Forelimb muscle (tissue), 1 donor: ENCODE measurements at regions not wholly inside any gene's neighbourhood (a gene's known extent, or its start where the extent isn't known, plus 50 kb on each side); places are given as distances from the start of the nearest gene placed in this dataset.
A peak's percentile ranks its signal among the peaks of the same experiment; 100 is the strongest.
"Not testable (repeated sequence)": the region's sequence is repeated elsewhere in the genome, so short reads cannot be mapped to it uniquely, and the experiment has no call there.

Source experiments
- DNase-seq: peaks from one replicate; pipeline ENCODE4 v3.0.0-alpha.2; 2013; ENCODE audit warnings: low read depth

- no peak for DNase-seq
These were observed 335.4 kb upstream of the MEF2C start for GRCh38 chr5:89218364-89218763.

DNA sequence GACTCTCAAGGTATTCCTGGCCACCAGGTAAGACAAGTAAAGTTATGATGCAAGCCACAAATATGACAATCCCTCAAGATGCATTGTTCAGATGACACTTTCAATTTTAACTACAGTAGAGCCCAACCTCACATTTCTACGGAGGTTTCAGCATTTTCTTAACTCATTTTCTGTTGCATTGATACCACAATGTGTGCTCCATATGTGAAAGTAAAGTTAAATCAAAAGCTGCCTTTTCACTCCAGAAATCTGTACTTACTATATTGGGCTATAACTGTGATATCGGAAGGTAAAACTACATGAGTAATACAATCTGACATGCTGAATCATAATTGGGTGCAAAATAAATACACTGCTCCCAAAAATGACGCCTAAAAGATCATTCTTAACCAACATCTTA lies 333.6 kb upstream of the MEF2C start:
- no peak for DNase-seq

DNA sequence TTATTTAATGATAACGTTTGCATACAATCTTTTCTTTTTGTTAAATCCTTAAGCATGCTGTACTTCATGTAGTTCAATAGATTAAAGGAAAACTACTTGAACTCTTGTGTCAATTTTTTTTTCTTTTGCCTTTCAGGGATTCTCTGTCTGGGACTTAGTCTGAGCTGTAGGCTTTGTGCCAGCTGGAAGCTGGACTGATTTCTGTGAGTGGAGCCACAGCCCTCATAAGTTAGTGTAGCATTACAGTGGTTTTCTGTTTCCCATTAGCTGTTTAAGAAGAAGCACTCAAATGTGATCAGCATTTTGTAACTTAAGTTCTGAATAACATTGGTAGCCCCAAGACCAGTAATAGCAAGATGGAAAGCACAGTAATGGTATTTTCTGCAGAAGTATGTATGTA lies 330.6 kb upstream of the MEF2C start:
- DNase-seq = peak; percentile 66

DNA sequence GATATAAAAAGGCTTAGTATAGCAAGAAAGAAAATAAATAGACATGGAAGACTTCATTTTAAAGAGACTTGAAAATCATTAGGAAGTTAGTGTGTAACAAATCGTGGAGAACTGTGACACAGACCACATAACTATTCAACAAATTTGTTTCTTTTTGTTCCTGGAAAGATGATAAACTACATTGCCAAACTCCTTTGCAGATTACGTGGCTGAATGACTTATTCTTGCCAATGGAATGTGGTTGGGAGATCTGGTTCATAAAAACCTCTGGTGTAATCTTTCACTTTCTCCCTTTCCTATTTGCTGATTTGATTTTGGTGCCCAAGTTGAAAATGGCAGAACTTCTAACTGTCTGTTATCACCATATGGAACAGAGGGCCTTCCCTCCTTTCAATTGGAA lies 328.9 kb upstream of the MEF2C start:
- no peak for DNase-seq

DNA sequence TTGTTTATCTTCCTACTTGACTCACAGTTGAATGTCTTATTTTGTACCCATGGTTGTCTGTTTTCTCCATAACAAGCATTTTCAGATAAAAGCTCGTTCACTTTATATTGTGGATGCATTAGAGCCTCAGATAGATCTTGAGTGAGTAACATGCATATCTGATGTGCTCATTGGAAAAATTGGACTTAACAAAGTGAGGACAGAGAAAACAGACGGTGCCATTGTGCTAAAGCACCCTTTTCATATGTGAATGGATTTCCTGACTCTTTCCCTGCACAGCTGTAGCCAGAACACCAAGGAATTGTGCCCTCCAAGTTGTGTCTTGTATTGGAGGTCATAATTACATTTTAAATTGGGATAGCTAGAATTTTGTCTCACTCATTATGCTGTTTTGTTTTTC lies 325.8 kb upstream of the MEF2C start:
- DNase-seq = no peak

GRCh38 chr5:89208392-89208791 lies 325.4 kb upstream of the MEF2C start:
- DNase-seq = no peak

DNA sequence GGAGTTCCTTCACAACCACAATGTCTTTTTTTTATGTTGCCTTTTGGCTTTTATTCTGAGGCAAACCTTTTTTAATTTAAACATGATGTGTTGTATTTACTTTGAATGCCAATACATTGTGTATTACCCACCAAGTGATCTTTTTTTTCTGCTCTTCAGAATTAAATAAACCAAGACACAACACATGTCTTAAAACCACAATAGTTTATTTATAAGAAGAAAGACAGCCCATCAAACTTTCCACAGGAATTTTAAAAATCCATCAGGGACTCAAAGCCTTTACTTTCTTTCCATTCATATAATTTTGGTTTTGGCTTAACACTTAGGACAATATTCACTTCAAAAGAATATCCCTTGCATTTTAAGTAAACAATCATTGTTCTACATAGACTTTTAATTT lies 321.8 kb upstream of the MEF2C start:
- no peak for DNase-seq

DNA sequence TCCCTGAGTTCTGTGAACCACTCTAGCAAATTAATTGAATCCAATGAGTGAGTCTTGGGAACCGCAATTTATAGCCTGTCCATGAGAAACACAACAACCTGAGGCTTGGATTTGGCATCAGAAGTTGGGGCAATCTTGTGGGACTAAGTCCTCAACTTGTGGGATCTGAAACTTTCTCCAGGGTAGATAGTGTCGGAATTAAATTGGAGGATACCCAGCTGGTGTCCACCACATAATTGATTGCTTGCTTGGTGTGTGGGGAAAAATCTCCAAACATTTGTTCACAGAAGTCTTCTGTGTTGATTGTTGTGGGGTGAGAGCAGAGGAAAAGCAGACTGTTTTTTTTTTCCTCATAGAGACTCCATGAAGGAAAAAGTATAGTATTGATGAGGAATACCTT lies 320.6 kb upstream of the MEF2C start:
- no peak for DNase-seq

DNA sequence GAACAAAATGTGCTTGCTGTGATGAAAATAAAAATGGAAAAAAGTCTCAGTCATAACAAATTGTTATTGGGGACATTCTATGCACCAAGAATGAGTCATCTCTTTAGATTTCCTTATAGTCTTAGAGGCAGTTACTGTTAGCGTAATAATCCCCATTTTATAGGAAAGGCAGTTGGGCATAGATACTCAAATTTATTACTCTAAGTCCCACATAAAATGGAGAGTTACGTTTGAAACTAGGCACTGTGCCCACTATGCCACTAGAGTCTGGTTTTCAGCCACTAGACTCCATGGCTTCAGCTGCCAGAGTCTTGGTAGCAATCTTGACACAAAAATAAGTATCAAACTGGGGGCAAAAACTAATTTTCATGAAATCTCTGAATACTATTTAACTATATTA lies 317.9 kb upstream of the MEF2C start:
- no peak for DNase-seq

- DNase-seq = no peak
These were observed 316.3 kb upstream of the MEF2C start for GRCh38 chr5:89199306-89199705.

DNA sequence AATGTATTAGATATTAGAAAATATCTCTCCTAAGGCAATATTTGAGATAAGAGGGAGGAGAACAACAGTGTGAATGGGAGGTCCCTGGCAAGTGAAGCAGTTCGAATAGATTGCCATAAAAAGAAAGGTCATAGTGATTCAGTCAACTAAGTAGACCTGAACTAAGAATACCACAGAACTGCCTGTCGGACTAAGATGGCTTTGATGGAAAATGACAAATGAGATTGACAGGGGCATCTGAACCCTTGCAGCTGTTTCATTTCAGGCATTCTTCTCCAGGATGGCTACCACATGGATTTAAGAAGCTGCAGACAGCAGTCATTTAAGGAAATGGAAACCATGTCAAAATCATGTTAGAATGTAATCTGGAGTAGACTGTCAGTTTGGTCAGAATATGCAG lies 308.4 kb upstream of the MEF2C start:
- no peak for DNase-seq

DNA sequence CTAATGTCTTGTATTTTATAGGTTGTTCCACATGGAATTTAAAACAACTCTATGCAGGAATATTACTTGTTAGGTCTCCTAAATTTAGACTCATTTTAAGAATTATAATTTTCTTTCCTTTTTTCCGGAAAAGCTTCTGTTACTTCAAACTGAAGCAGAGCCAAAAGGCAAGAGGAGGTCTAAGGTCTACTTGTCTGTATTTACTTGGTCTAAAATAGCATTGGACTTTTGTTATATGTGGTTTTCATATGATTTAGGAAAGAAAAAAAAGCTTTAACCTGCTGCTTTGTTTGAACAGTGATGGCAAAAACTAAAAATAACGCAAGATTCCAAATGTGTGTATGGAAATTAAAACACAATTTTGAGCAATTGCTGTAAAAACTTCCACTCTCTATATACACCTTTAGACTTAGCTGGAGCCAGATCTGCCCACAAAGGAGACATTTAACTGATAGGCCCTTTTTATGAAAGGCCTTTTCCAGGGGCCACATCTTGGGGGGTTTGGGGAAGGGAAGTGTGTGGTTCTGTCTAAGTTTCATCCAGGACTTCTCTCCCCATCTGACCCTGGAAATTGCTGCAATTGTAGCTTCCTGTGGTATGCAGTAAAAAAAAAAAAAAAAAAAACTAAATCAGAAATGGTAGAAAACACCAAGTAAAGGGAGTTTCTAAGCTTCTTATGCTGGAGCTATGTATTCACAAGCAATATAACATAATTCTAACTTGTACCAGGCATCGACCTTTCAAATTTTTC lies 307.7 kb upstream of the MEF2C start:
- DNase-seq = no peak

- DNase-seq = no peak
These were observed 305.0 kb upstream of the MEF2C start for GRCh38 chr5:89187883-89188465.

GRCh38 chr5:89187268-89187667 lies 304.3 kb upstream of the MEF2C start:
- DNase-seq = no peak

GRCh38 chr5:89181546-89181945 lies 298.6 kb upstream of the MEF2C start:
- no peak for DNase-seq

DNA sequence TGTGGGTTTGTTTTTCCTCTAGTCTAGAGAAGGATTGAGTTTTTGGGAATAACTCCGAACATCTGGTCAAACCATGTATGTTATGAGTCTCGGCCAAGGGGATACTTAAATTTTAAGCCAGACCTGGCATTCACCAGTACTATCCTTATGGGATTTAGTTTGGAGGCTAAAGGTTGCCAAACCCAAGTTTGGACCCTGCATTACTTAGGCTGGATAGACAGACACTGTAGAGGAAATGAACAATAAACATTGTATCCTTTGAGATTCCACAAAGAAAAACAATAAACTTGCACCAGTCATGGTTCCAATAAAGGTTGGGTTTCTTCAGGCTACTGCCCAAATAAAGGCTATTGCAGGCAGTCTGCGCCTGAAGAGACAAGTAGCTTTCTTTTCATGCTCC lies 296.7 kb upstream of the MEF2C start:
- DNase-seq = no peak

- no peak for DNase-seq
These were observed 295.6 kb upstream of the MEF2C start for GRCh38 chr5:89178541-89178940.

GRCh38 chr5:89173528-89173927 lies 290.5 kb upstream of the MEF2C start:
- DNase-seq = no peak

- DNase-seq = no peak
These were observed 285.8 kb upstream of the MEF2C start for GRCh38 chr5:89168766-89169165.

- not testable (repeated sequence) for DNase-seq
These were observed 281.7 kb upstream of the MEF2C start for GRCh38 chr5:89164703-89165102.

GRCh38 chr5:89156226-89156625 lies 273.2 kb upstream of the MEF2C start:
- DNase-seq = no peak

GRCh38 chr5:89147031-89147430 lies 264.0 kb upstream of the MEF2C start:
- no peak for DNase-seq

DNA sequence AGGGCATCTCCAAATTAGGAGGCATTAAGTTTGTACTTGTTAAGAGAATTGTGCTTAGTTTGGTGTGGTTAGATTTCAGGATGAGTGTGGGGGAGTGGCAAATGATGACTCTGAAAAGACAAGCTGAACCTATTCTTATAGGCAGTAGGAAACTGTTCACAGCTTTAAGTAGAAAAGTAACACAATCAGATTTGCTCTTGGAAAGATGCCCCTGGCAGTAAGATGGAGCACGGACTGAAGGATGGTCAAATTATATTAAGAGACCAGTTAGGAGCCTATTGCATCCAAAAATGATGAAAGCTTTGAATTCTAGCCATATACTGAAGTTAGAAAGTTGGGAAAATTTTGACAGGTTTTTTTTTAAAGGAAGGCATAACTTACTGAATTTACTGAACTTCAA lies 254.2 kb upstream of the MEF2C start:
- no peak for DNase-seq

DNA sequence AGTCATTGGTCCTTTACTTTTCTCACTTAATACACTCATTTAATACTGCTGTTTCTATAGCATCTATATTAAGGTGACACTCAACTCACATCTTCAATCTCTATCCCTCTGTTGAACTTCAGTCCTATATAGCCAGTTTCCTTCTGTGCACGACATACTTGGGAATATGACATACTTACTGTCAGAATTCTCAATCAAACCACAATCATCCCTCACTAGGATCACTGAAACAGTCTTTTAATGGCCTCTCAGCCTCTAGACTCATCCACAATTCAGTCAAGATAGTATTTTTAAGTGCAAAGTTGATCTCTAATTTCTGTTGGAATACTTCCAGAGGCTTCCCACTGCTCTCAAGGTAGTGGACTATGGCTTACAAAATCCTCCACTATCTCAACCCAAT lies 251.0 kb upstream of the MEF2C start:
- DNase-seq = no peak
